ENCODE measurements at regions not wholly inside any gene's neighbourhood (a gene's known extent, or its start where the extent isn't known, plus 50 kb on each side); places are given as distances from the start of the nearest gene placed in this dataset.

- 28% methylated on average over 28 to 32 of the region's 33 CpGs for WGBS, 2 donors
- peaks cover 0 to 9% (median 0%) of the 10 kb centered on the region in 3 donors for H3K4me1 ChIP-seq
- no peaks in the 10 kb centered on the region for H3K27me3 ChIP-seq
- H3K36me3 ChIP-seq = no peaks in the 10 kb centered on the region
- no peak overlapping the region for H3K27ac ChIP-seq
- no peak for DNase-seq
- intact Hi-C loops (cut with DNase I) = no loop called here
- TF ChIP-seq POLR2A (IDR thresholded peaks at IDR 0.05) = no peak
- peak in 5 of 6 experiments; percentile 50 to 79 (median 61) for TF ChIP-seq CTCF (IDR thresholded peaks at IDR 0.05)
- no peaks in the 10 kb centered on the region for H3K9me3 ChIP-seq
- no peak overlapping the region for H3K4me3 ChIP-seq
Measured at GRCh38 chr10:52883996-52884871, 111.7 kb upstream of the MBL2 start.

- no peak for DNase-seq
- no peak overlapping the region for H3K27ac ChIP-seq
- H3K9me3 ChIP-seq = no peaks in the 10 kb centered on the region
- peaks cover 0 to 14% (median 0%) of the 10 kb centered on the region in 3 donors for H3K4me1 ChIP-seq
- TF ChIP-seq POLR2A (IDR thresholded peaks at IDR 0.05) (no peak), CTCF (IDR thresholded peaks at IDR 0.05) (no peak)
- H3K27me3 ChIP-seq = no peaks in the 10 kb centered on the region
- intact Hi-C loops (cut with DNase I) = no loop called here
- WGBS, 2 donors = 52 to 64% methylated on average over 2 of the region's 2 CpGs
- H3K36me3 ChIP-seq = no peaks in the 10 kb centered on the region
- no peak overlapping the region for H3K4me3 ChIP-seq
Measured at GRCh38 chr10:52879091-52879807, 106.7 kb upstream of the MBL2 start.

GRCh38 chr10:52877451-52877850, 104.9 kb upstream of the MBL2 start:
- Histone ChIP-seq H3K36me3 (no peaks in the 10 kb centered on the region), H3K9me3 (no peaks in the 10 kb centered on the region), H3K27me3 (no peaks in the 10 kb centered on the region), H3K4me3 (no peak overlapping the region), H3K27ac (no peak overlapping the region), H3K4me1 (peaks cover 0 to 9% (median 0%) of the 10 kb centered on the region in 3 donors)
- no peak for DNase-seq
- WGBS, 2 donors = 21 to 29% methylated on average over 4 of the region's 4 CpGs
- TF ChIP-seq CTCF (IDR thresholded peaks at IDR 0.05) = no peak
- TF ChIP-seq POLR2A (IDR thresholded peaks at IDR 0.05) = no peak
- intact Hi-C loops (cut with DNase I) = no loop called here

- Histone ChIP-seq H3K4me1 (peaks cover 0 to 9% (median 0%) of the 10 kb centered on the region in 3 donors), H3K27ac (no peak overlapping the region), H3K4me3 (no peak overlapping the region), H3K9me3 (no peaks in the 10 kb centered on the region), H3K27me3 (no peaks in the 10 kb centered on the region), H3K36me3 (no peaks in the 10 kb centered on the region)
- no peak for TF ChIP-seq POLR2A (IDR thresholded peaks at IDR 0.05)
- TF ChIP-seq CTCF (IDR thresholded peaks at IDR 0.05) = no peak
- intact Hi-C loops (cut with DNase I) = no loop called here
- no peak for DNase-seq
- WGBS, 2 donors = 77 to 86% methylated on average over 2 of the region's 2 CpGs
Measured at GRCh38 chr10:52875336-52875735, 102.8 kb upstream of the MBL2 start.

GRCh38 chr10:52874581-52874980, 102.0 kb upstream of the MBL2 start:
- H3K9me3 ChIP-seq = no peaks in the 10 kb centered on the region
- H3K27me3 ChIP-seq = no peaks in the 10 kb centered on the region
- H3K4me1 ChIP-seq = peaks cover 0 to 9% (median 0%) of the 10 kb centered on the region in 3 donors
- no peak overlapping the region for H3K4me3 ChIP-seq
- TF ChIP-seq CTCF (IDR thresholded peaks at IDR 0.05) (no peak), POLR2A (IDR thresholded peaks at IDR 0.05) (no peak)
- H3K27ac ChIP-seq = no peak overlapping the region
- H3K36me3 ChIP-seq = no peaks in the 10 kb centered on the region
- intact Hi-C loops (cut with DNase I) = no loop called here
- DNase-seq = no peak
- 71 to 93% methylated on average over 4 of the region's 4 CpGs for WGBS, 2 donors

Data from esophagus squamous epithelium (tissue), 5 donors.